GM20000 (cell line): ENCODE measurements at regions not wholly inside any gene's neighbourhood (a gene's known extent, or its start where the extent isn't known, plus 50 kb on each side); places are given as distances from the start of the nearest gene placed in this dataset.

Experiments
- DNase-seq: peaks from one replicate; pipeline ENCODE4 v3.0.0; 2012; ENCODE audit warnings: low spot score
- CTCF ChIP-seq: IDR thresholded peaks from 2 replicates; pipeline ENCODE4 v1.5.1; 2012; ENCODE audit warnings: mild to moderate bottlenecking, control low read depth; ENCODE audit errors: extremely low read depth, missing control alignments

GRCh38 chr20:24745206-24745605 lies 203.9 kb upstream of the CST7 start:
- TF ChIP-seq CTCF, result no peak

GRCh38 chr20:24745617-24746350 lies 203.3 kb upstream of the CST7 start:
- TF ChIP-seq CTCF, result no peak
- DNase-seq, result no peak

More at GRCh38 chr20:24745206-24745605, 203.9 kb upstream of the CST7 start:
- no peak for DNase-seq

- DNase-seq, result no peak
- no peak for TF ChIP-seq CTCF
Measured at GRCh38 chr20:24746351-24746685, 202.8 kb upstream of the CST7 start.

- TF ChIP-seq CTCF, result no peak
- DNase-seq, result no peak
Measured at GRCh38 chr20:24747010-24747712, 201.9 kb upstream of the CST7 start.

GRCh38 chr20:24747881-24748595 lies 201.0 kb upstream of the CST7 start:
- no peak for DNase-seq
- no peak for TF ChIP-seq CTCF

- no peak for TF ChIP-seq CTCF
Measured at GRCh38 chr20:24751551-24751950, 197.5 kb upstream of the CST7 start.

GRCh38 chr20:24752612-24753011 lies 196.5 kb upstream of the CST7 start:
- TF ChIP-seq CTCF, result no peak
- DNase-seq, result no peak

More at GRCh38 chr20:24751551-24751950, 197.5 kb upstream of the CST7 start:
- DNase-seq, result no peak
